C4-2B (cell line): ENCODE measurements at regions not wholly inside any gene's neighbourhood (a gene's known extent, or its start where the extent isn't known, plus 50 kb on each side); places are given as distances from the start of the nearest gene placed in this dataset.

Experiments used
- ZFX ChIP-seq: fragments of 450-650 bp; IDR thresholded peaks from 2 replicates; pipeline ENCODE4 v1.6.1; 2017
- TF ChIP-seq, protein P1 (sequence below): fragments of 450-650 bp; conservative IDR thresholded peaks from 2 replicates; pipeline ENCODE4 v1.5.1; 2017; ENCODE audit warnings: mild to moderate bottlenecking

- TF ChIP-seq, protein P1, sequence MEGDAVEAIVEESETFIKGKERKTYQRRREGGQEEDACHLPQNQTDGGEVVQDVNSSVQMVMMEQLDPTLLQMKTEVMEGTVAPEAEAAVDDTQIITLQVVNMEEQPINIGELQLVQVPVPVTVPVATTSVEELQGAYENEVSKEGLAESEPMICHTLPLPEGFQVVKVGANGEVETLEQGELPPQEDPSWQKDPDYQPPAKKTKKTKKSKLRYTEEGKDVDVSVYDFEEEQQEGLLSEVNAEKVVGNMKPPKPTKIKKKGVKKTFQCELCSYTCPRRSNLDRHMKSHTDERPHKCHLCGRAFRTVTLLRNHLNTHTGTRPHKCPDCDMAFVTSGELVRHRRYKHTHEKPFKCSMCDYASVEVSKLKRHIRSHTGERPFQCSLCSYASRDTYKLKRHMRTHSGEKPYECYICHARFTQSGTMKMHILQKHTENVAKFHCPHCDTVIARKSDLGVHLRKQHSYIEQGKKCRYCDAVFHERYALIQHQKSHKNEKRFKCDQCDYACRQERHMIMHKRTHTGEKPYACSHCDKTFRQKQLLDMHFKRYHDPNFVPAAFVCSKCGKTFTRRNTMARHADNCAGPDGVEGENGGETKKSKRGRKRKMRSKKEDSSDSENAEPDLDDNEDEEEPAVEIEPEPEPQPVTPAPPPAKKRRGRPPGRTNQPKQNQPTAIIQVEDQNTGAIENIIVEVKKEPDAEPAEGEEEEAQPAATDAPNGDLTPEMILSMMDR: no peak
- TF ChIP-seq ZFX: no peak
These were observed 1099.4 kb upstream of the SLIT2 start for GRCh38 chr4:19152264-19152663.
